ENCODE measurements at regions not wholly inside any gene's neighbourhood (a gene's known extent, or its start where the extent isn't known, plus 50 kb on each side); places are given as distances from the start of the nearest gene placed in this dataset.

- H4K8ac ChIP-seq (ENCODE audit: low read depth in 2 of 2, low read length in 2 of 2): no peak overlapping the region
- H4K20me1 ChIP-seq (ENCODE audit: insufficient read depth, low read length): peaks cover 18% of the 10 kb centered on the region
- ATAC-seq (ENCODE audit: low read depth) (no peak), DNase-seq (no peak)
- H3K4ac ChIP-seq (ENCODE audit: low read depth, low read length): no peak overlapping the region
- peaks cover 4% of the 10 kb centered on the region for H3K9me1 ChIP-seq (ENCODE audit: insufficient read depth, low read length)
- no peak overlapping the region for H2AK5ac ChIP-seq (ENCODE audit: low read depth, low read length)
- H3K27me3 ChIP-seq (ENCODE audit: control insufficient read depth, insufficient read depth, low read length): no peaks in the 10 kb centered on the region
- no peak overlapping the region for H3K14ac ChIP-seq (replicated peaks; ENCODE audit: low read depth, low read length)
- dilution Hi-C loops (cut with HindIII; ENCODE audit: low sequenced_read_pairs, unreplicated experiment) (no loop called here), intact Hi-C loops (cut with micrococcal nuclease) (loop anchor here (2.0 kb wide), 1 partner anchor 67 kb away; no protein-coding TSS in a partner anchor), in situ Hi-C loops (cut with MboI; ENCODE audit: low sequenced_read_pairs) (no loop called here)
- no peak overlapping the region for H4K91ac ChIP-seq (ENCODE audit: insufficient read depth, low read depth, low read length)
- BruUV-seq (replicated peaks): no TSS peak
- H3K9me3 ChIP-seq (ENCODE audit: control insufficient read depth, insufficient read depth, low read length): no peaks in the 10 kb centered on the region
- no peak overlapping the region for H3K56ac ChIP-seq (ENCODE audit: extremely low read depth, insufficient read depth, low read length)
- H2BK120ac ChIP-seq (ENCODE audit: low read depth, low read length): no peak overlapping the region
- no peak overlapping the region for H3K23ac ChIP-seq (ENCODE audit: low read depth, low read length)
- H2BK20ac ChIP-seq (ENCODE audit: low read depth, low read length): no peak overlapping the region
- POLR2A ChIA-PET (ENCODE audit: unreplicated experiment): no interaction called here
- H2BK5ac ChIP-seq (ENCODE audit: low read depth, low read length, poor library complexity, severe bottlenecking): no peak overlapping the region
- H3K18ac ChIP-seq (ENCODE audit: low read depth, low read length): no peak overlapping the region
- no peak overlapping the region for H3K27ac ChIP-seq (ENCODE audit: insufficient read depth, low read length)
- H3K36me3 ChIP-seq (ENCODE audit: control insufficient read depth, insufficient read depth, low read length): peaks cover 6% of the 10 kb centered on the region
- peaks cover 2% of the 10 kb centered on the region; the same call in 1 of the 2 replicates for H3K4me1 ChIP-seq (ENCODE audit: control insufficient read depth, insufficient read depth, low read length)
- H3K4me2 ChIP-seq (ENCODE audit: low read depth, low read length): no peak overlapping the region
- peaks cover 11 to 40% of the 10 kb centered on the region in 2 experiments for H3K79me1 ChIP-seq (ENCODE audit: low read depth in 1 of 2, low read length in 2 of 2)
- no peak overlapping the region for H4K5ac ChIP-seq (ENCODE audit: low read depth, low read length)
- CTCF ChIA-PET: interaction anchor here (1.5 kb wide), 1 partner anchor 36 kb away, joined by 4 read pairs; no protein-coding TSS in a partner anchor
- no peak overlapping the region for H3K9ac ChIP-seq (ENCODE audit: low read depth, low read length)
- H3K4me3 ChIP-seq (ENCODE audit: insufficient read depth, low read depth, low read length): no peak overlapping the region
- no peak overlapping the region for H2BK15ac ChIP-seq (ENCODE audit: low read depth, low read length)
- no peak overlapping the region for H2AFZ ChIP-seq (replicated peaks; ENCODE audit: low read length, poor library complexity)
- H2AK9ac ChIP-seq (replicated peaks; ENCODE audit: low read depth, low read length, poor library complexity): no peak overlapping the region
- no peak for TF ChIP-seq CTCF (conservative IDR thresholded peaks at IDR 0.05; ENCODE audit: low read depth, low read length)
- TF ChIP-seq SMC3 (IDR thresholded peaks at IDR 0.05; ENCODE audit: low read depth, low read length): no peak
- TF ChIP-seq BHLHE40 (IDR thresholded peaks at IDR 0.05; ENCODE audit: low read depth, low read length): no peak
- TF ChIP-seq MAZ (IDR thresholded peaks at IDR 0.05; ENCODE audit: borderline replicate concordance, low read depth, low read length): no peak
- TF ChIP-seq ELK1 (IDR thresholded peaks at IDR 0.05; ENCODE audit: borderline replicate concordance, low read depth, low read length): no peak
- TF ChIP-seq MAFK (IDR thresholded peaks at IDR 0.05; ENCODE audit: low read depth, low read length): no peak
- no peak for TF ChIP-seq NFE2L2 (IDR thresholded peaks at IDR 0.05; ENCODE audit: low read depth, low read length)
- no peak for TF ChIP-seq RFX5 (IDR thresholded peaks at IDR 0.05; ENCODE audit: low read depth, low read length)
- no peak for TF ChIP-seq RAD21 (IDR thresholded peaks at IDR 0.05; ENCODE audit: low read length)
- TF ChIP-seq MXI1 (IDR thresholded peaks at IDR 0.05; ENCODE audit: borderline replicate concordance, low read depth, low read length): no peak
- TF ChIP-seq CEBPB (IDR thresholded peaks at IDR 0.05; ENCODE audit: low read depth, low read length): no peak
- no peak for TF ChIP-seq CHD1 (IDR thresholded peaks at IDR 0.05; ENCODE audit: low read depth, low read length)
- no peak for TF ChIP-seq POLR2A (IDR thresholded peaks at IDR 0.05; ENCODE audit: low read depth, low read length)
- TF ChIP-seq USF2 (IDR thresholded peaks at IDR 0.05; ENCODE audit: low read depth, low read length): no peak
- no peak for TF ChIP-seq RCOR1 (IDR thresholded peaks at IDR 0.05; ENCODE audit: insufficient replicate concordance, low read length)
- TF ChIP-seq FOS (IDR thresholded peaks at IDR 0.05; ENCODE audit: low read depth, low read length): no peak
- WGBS, 2 experiments (ENCODE audit: extremely low coverage in 2 of 2, insufficient read length in 1 of 2): no CpG with 5 or more reads among the region's 2 CpGs
Observed at GRCh38 chrX:10083809-10084208, 73.0 kb upstream of the CLCN4 start.

Data from IMR-90 (cell line).